Mesendoderm (in vitro differentiated cells): ENCODE measurements at regions not wholly inside any gene's neighbourhood (a gene's known extent, or its start where the extent isn't known, plus 50 kb on each side); places are given as distances from the start of the nearest gene placed in this dataset.

Experiments
- DNase-seq: peaks from one replicate; pipeline ENCODE4 v3.0.0; 2013
- H2AK5ac ChIP-seq: 2 replicates; pipeline ENCODE4 v1.6.1; 2013; ENCODE audit warnings: low read length, inconsistent platforms
- H2BK120ac ChIP-seq: 2 replicates; pipeline ENCODE4 v1.6.1; 2013; ENCODE audit warnings: low read depth, mild to moderate bottlenecking, low read length, moderate library complexity, mixed read lengths
- H2BK15ac ChIP-seq: replicated peaks from 2 replicates; pipeline ENCODE4 v1.6.1; 2013; ENCODE audit warnings: low read depth, mild to moderate bottlenecking, moderate library complexity
- H2BK5ac ChIP-seq: 2 replicates; pipeline ENCODE4 v1.6.1; 2013; ENCODE audit warnings: low read length, inconsistent platforms
- H3K18ac ChIP-seq: 2 replicates; pipeline ENCODE4 v1.6.1; 2013; ENCODE audit warnings: mild to moderate bottlenecking, low read length, mixed read lengths
- H3K23ac ChIP-seq: one replicate; pipeline ENCODE4 v1.6.1; 2013; ENCODE audit warnings: low read length
- H3K27ac ChIP-seq: 2 replicates; pipeline ENCODE4 v1.5.1; 2013; ENCODE audit warnings: low read depth, mild to moderate bottlenecking, inconsistent platforms, low read length, moderate library complexity
- H3K27me3 ChIP-seq: 2 replicates; pipeline ENCODE4 v1.6.1; 2013; ENCODE audit warnings: low read length, control low read depth, mild to moderate bottlenecking, inconsistent platforms; ENCODE audit not compliant: insufficient read depth, poor library complexity
- H3K36me3 ChIP-seq: 2 replicates; pipeline ENCODE4 v1.6.1; 2013; ENCODE audit warnings: low read length, inconsistent platforms; ENCODE audit not compliant: control insufficient read depth, insufficient read depth
- H3K4ac ChIP-seq: one replicate; pipeline ENCODE4 v1.6.1; 2013; ENCODE audit warnings: low read depth, mild to moderate bottlenecking, low read length, moderate library complexity
- H3K4me1 ChIP-seq: 2 replicates; pipeline ENCODE4 v1.6.1; 2013; ENCODE audit warnings: low read depth, low read length, inconsistent platforms; ENCODE audit not compliant: control insufficient read depth
- H3K4me2 ChIP-seq: 2 replicates; pipeline ENCODE4 v1.6.1; 2013; ENCODE audit warnings: low read length
- H3K4me3 ChIP-seq: 2 replicates; pipeline ENCODE4 v1.5.1; 2013; ENCODE audit warnings: mild to moderate bottlenecking, low read length
- H3K56ac ChIP-seq: one replicate; pipeline ENCODE4 v1.6.1; 2013; ENCODE audit warnings: low read length
- H3K79me1 ChIP-seq: 2 replicates; pipeline ENCODE4 v1.6.1; 2013; ENCODE audit warnings: low read length, inconsistent platforms
- H3K79me2 ChIP-seq: 2 replicates; pipeline ENCODE4 v1.6.1; 2013; ENCODE audit warnings: mild to moderate bottlenecking, low read length; ENCODE audit not compliant: control insufficient read depth, insufficient read depth
- H3K9ac ChIP-seq: 2 replicates; pipeline ENCODE4 v1.6.1; 2013; ENCODE audit warnings: low read length, inconsistent platforms
- H4K5ac ChIP-seq: one replicate; pipeline ENCODE4 v1.6.1; 2013; ENCODE audit warnings: low read length
- H4K8ac ChIP-seq: one replicate; pipeline ENCODE4 v1.6.1; 2013; ENCODE audit warnings: low read depth, mild to moderate bottlenecking, control low read depth, low read length, moderate library complexity
- WGBS: extraction: QIAGEN DNeasy Blood & Tissue Kit; methylation state at CpG from one replicate; pipeline ENCODE4 v1.1.7; 2013; ENCODE audit warnings: low lambda C conversion rate, missing lambda C conversion rate; ENCODE audit not compliant: insufficient coverage; ENCODE audit errors: extremely low coverage; 5-methylcytosine and 5-hydroxymethylcytosine counted together

DNA sequence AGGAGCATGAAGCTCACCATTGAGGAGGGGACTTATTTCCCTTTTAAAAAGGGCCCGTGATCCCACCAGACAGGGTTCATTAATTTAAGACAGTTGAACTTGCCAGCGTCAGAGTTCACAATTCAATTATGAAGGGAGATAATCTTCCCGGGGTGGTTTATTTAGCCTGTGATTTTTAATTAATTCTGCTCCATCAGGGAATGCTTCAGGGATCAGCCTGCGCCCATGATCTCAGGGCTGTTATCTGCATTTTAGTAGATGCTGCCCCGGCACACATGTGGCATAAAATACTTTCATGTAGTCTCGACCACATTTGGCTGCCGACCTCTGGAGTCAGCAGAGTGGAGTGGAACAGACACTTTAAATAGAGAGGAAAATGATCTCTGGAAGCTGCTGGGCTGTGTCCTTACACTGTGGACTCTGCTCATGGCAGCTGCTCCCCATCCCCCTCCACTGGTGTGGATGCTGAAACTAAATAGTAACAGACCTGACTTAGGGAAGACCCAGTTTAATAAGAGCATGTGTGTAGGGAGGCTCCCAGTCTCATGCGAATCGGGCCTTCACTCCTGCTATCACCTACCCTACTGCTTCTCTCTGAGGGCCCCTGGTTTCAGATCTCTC, 256.9 kb downstream of the TEX29 start:
- no peaks in the 10 kb centered on the region for H3K4me1 ChIP-seq
- H3K4me2 ChIP-seq: no peak overlapping the region
- H2BK15ac ChIP-seq: no peak overlapping the region
- H3K56ac ChIP-seq: no peak overlapping the region
- no peak overlapping the region for H4K5ac ChIP-seq
- DNase-seq: no peak
- H2AK5ac ChIP-seq: no peak overlapping the region
- no peaks in the 10 kb centered on the region for H3K36me3 ChIP-seq
- no peak overlapping the region for H3K4ac ChIP-seq
- no peak overlapping the region for H2BK120ac ChIP-seq
- no peaks in the 10 kb centered on the region for H3K79me2 ChIP-seq
- no peak overlapping the region for H3K18ac ChIP-seq
- H3K27me3 ChIP-seq: no peaks in the 10 kb centered on the region
- no peak overlapping the region for H3K23ac ChIP-seq
- no peak overlapping the region for H3K27ac ChIP-seq
- H3K9ac ChIP-seq: no peak overlapping the region
- no peak overlapping the region for H2BK5ac ChIP-seq
- H4K8ac ChIP-seq: no peak overlapping the region
- H3K4me3 ChIP-seq: no peak overlapping the region
- no CpG with 5 or more reads among the region's 9 CpGs for WGBS
- H3K79me1 ChIP-seq: no peaks in the 10 kb centered on the region

DNA sequence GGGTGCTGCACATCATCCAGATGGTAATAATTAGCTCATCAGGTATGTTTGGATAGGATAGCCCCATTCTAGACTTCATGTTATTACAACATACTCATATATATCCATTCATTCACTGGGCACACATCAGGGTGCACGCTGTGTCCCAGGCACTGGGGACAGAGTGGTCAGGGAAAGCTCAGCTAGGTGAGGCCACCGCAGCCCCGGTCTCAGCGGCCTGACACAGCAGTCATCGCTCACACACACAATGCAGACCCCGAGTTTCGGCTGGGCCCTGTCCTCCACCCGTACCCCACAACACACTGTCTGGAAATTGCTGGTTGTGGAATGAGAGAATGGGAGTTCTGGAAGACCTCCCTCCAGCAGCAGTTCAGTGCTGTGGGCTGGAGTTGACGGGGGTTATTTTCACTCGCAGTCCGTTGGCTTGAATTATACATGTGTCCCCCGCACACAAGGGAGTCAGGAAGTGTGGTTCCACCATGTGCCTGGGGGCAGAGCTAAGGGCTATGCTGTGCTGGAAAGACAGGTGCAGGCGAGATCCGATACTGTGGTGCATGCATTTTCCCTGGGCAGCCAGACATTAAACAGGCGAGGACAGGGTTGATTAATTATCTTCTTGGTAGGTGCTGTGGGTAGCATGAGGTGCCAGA, 257.6 kb downstream of the TEX29 start:
- no peak overlapping the region for H2BK120ac ChIP-seq
- H3K4ac ChIP-seq: no peak overlapping the region
- no peak overlapping the region for H2BK15ac ChIP-seq
- WGBS: no CpG with 5 or more reads among the region's 15 CpGs
- DNase-seq: no peak
- no peak overlapping the region for H2AK5ac ChIP-seq
- no peak overlapping the region for H3K18ac ChIP-seq
- no peak overlapping the region for H3K4me2 ChIP-seq
- H3K23ac ChIP-seq: no peak overlapping the region
- H3K79me1 ChIP-seq: no peaks in the 10 kb centered on the region
- no peak overlapping the region for H4K5ac ChIP-seq
- no peak overlapping the region for H3K27ac ChIP-seq
- no peak overlapping the region for H3K56ac ChIP-seq
- H3K79me2 ChIP-seq: no peaks in the 10 kb centered on the region
- H3K4me1 ChIP-seq: no peaks in the 10 kb centered on the region
- no peaks in the 10 kb centered on the region for H3K36me3 ChIP-seq
- no peak overlapping the region for H4K8ac ChIP-seq
- H3K4me3 ChIP-seq: no peak overlapping the region
- H3K27me3 ChIP-seq: no peaks in the 10 kb centered on the region
- H2BK5ac ChIP-seq: no peak overlapping the region
- H3K9ac ChIP-seq: no peak overlapping the region

DNA sequence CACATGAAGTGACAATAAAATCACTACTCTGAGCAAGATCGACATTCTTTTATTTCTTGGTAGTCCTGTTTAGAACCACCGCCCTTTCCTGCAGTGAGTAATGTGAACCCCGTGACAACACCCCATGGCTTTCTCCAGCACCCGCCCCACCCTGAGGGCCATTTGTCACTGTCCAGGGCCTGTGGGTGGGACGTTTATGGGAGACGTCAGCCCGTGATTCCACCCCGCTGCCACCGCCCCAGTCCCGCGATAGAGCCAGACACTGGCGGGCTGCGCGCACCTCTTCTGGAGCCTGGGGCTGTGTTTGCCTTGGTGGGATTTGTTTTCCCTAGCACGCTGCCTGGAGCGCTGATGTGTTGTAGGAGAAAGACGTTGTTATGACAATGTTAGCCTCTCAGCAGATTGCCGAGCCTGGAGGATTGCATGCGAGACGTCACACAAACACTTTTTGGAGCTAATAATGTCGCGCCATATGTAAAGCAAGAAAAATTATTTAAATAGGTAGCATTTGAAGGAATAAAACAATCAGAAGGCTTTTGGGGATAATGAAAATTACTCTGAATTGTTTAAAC, 263.7 kb downstream of the TEX29 start:
- no peak overlapping the region for H2AK5ac ChIP-seq
- no peaks in the 10 kb centered on the region for H3K4me1 ChIP-seq
- H3K23ac ChIP-seq: no peak overlapping the region
- H3K56ac ChIP-seq: no peak overlapping the region
- H4K8ac ChIP-seq: no peak overlapping the region
- WGBS: no CpG with 5 or more reads among the region's 22 CpGs
- no peak overlapping the region for H2BK120ac ChIP-seq
- H3K27me3 ChIP-seq: no peaks in the 10 kb centered on the region
- no peak overlapping the region for H2BK5ac ChIP-seq
- H3K79me1 ChIP-seq: no peaks in the 10 kb centered on the region
- no peak overlapping the region for H4K5ac ChIP-seq
- no peak overlapping the region for H3K27ac ChIP-seq
- no peak overlapping the region for H3K9ac ChIP-seq
- no peak overlapping the region for H3K4me3 ChIP-seq
- DNase-seq: no peak
- no peak overlapping the region for H3K18ac ChIP-seq
- no peaks in the 10 kb centered on the region for H3K79me2 ChIP-seq
- H3K4me2 ChIP-seq: no peak overlapping the region
- H2BK15ac ChIP-seq: no peak overlapping the region
- no peaks in the 10 kb centered on the region for H3K36me3 ChIP-seq
- H3K4ac ChIP-seq: no peak overlapping the region

- H2BK5ac ChIP-seq: no peak overlapping the region
Measured at GRCh38 chr13:111584870-111585269, 264.4 kb downstream of the TEX29 start.

GRCh38 chr13:111586291-111586690, 265.8 kb downstream of the TEX29 start:
- no peak overlapping the region for H3K18ac ChIP-seq
- H4K5ac ChIP-seq: no peak overlapping the region
- no peak overlapping the region for H2BK5ac ChIP-seq
- no peak overlapping the region for H3K56ac ChIP-seq
- no peak overlapping the region for H2AK5ac ChIP-seq
- H2BK15ac ChIP-seq: no peak overlapping the region
- H3K4ac ChIP-seq: no peak overlapping the region
- no peak overlapping the region for H3K4me2 ChIP-seq
- no peaks in the 10 kb centered on the region for H3K79me1 ChIP-seq
- no CpG with 5 or more reads among the region's 27 CpGs for WGBS
- H3K23ac ChIP-seq: no peak overlapping the region
- no peaks in the 10 kb centered on the region for H3K27me3 ChIP-seq
- H2BK120ac ChIP-seq: no peak overlapping the region
- no peak overlapping the region for H3K9ac ChIP-seq
- no peak overlapping the region for H3K27ac ChIP-seq
- no peaks in the 10 kb centered on the region for H3K4me1 ChIP-seq
- H4K8ac ChIP-seq: no peak overlapping the region
- no peak overlapping the region for H3K4me3 ChIP-seq
- DNase-seq: no peak
- H3K36me3 ChIP-seq: no peaks in the 10 kb centered on the region
- H3K79me2 ChIP-seq: no peaks in the 10 kb centered on the region

More at GRCh38 chr13:111584870-111585269, 264.4 kb downstream of the TEX29 start:
- Histone ChIP-seq H3K27me3 (no peaks in the 10 kb centered on the region), H4K5ac (no peak overlapping the region), H3K9ac (no peak overlapping the region), H3K4me2 (no peak overlapping the region), H2AK5ac (no peak overlapping the region), H3K4ac (no peak overlapping the region), H2BK15ac (no peak overlapping the region), H3K18ac (no peak overlapping the region), H3K36me3 (no peaks in the 10 kb centered on the region), H3K56ac (no peak overlapping the region), H3K23ac (no peak overlapping the region), H3K4me3 (no peak overlapping the region), H2BK120ac (no peak overlapping the region), H3K79me2 (no peaks in the 10 kb centered on the region), H3K4me1 (no peaks in the 10 kb centered on the region), H3K79me1 (no peaks in the 10 kb centered on the region), H4K8ac (no peak overlapping the region), H3K27ac (no peak overlapping the region)
- no peak for DNase-seq
- no CpG with 5 or more reads among the region's 13 CpGs for WGBS
